HG02588 (cell line): ENCODE measurements at regions not wholly inside any gene's neighbourhood (a gene's known extent, or its start where the extent isn't known, plus 50 kb on each side); places are given as distances from the start of the nearest gene placed in this dataset.
A peak's percentile ranks its signal among the peaks of the same experiment; 100 is the strongest.
"Not testable (repeated sequence)": the region's sequence is repeated elsewhere in the genome, so short reads cannot be mapped to it uniquely, and the experiment has no call there.

Experiments
- ATAC-seq: cut with Tn5 transposase; IDR thresholded peaks from one replicate; pipeline ENCODE4 v1.9.1; 2021; ENCODE audit warnings: mild to moderate bottlenecking, moderate library complexity; ENCODE audit not compliant: unreplicated experiment

DNA sequence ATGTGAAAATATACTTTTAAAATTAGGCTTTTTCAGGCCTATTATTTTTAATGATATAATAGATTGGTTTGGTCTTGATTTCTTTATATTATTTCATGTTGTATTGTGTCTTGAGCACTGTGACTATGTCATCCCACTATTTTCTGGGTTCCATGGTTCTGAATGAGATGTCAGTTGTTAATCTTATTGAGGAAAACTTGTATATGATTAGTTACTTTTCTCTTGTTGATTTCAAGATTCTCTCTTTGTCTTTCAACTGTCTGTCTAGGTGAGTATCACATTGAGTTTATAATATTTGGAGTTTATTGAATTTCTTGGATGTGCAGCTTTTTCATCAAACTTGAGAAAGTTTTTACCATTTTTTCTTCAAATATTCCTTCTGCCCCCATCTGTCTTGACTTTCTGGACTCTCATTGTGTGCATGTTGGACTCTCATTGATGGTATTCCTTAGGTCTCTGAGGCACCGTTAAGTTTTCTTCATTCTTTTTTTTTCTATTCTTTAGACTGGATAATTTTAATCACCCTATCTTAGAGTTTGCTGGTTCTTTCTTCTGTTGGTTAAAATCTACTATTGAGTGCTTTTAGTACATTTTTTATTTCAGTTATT is 175.8 kb downstream of the TMEM167A start:
- ATAC-seq: no peak

DNA sequence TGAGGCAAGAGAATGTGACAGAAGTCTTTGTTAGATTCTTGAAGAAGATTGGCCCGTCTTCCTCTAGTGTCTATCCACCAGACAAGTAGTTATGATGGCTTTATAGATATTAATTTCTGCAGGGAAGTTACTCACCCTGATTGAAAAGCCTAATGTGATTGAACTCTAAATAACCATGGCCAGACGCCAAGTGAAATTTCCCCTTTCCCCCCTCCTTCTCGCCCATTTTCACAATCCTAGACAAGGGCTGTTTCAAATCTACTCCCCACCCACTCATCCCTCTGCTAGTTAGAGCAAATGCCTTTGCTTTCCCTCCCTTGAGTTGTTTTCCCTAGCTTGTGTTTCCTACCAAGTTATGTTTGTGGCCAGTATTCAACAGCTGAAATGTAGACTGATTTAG is 182.5 kb downstream of the TMEM167A start:
- no peak for ATAC-seq

DNA sequence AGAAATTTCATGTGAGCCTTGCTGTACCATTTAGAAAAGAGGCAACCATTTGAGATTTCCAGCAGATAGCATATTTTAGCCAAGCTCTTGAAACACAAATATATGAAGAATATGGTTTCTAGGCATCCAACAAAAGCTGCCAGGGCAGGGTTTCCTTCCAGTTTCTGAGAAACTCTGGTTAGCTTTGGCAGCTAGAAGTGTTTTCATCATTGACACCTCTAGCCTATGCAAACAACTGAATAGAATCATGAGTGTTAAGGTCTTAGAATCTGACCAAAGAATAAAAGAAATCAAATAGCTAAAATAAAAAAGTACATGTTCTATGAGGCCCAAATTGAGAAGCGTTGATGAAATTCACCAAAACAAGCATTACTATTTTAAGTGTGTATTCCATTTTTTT is 188.1 kb downstream of the TMEM167A start:
- ATAC-seq: no peak

DNA sequence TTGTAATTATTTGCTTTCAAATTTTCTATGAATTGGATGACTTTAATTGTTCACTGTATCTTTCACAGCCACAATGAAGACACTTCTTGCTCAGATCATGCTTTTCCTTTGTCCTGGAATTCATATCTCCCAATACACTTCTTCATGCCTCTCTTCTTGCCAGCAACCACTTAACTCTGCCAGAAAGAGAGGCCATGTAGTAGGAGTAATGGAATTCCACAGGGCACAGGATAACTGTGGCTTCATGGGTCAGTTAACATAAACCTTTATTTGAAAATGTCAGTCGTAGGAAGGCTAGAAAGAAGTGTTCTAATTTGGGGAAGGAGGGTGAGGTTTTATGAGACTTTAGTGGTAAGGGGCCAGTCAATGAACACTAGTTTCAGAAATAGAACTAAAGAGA is 190.3 kb downstream of the TMEM167A start:
- ATAC-seq: no peak

DNA sequence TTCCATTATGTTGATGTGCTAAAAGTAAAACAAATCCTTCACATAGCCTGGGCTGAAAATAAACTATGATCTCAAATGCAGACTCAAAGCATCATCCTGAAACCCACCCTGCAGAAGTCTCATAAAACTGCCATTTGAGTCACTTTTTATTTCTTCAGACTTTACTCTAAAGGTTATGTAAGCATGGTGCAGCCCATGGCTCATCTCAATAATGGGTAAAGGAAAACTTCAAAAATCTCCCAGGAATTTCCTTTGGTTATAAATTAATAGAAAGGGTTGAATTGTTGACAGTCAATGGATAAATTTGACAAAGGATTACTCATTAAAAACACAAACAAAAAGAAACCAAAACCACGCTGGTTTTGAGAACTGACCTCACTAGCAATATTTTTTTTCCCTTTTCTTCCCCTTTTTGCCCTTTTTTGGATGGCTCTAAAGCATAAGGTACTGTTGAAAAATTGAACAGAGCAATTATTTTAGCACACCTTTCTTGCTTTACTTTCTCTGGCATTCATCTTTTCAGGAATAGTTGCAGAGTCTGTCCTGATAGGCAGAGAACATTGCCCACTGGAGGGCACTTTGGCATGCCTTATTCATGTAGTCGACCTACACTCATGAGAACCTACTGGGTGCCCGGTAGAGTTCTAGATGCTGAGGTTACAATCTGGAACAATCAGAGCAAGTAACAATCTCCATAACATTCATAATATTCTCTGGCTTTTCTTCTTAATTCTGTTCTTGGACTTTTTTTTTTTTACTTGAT is 191.4 kb downstream of the TMEM167A start:
- ATAC-seq: peak; percentile 53

DNA sequence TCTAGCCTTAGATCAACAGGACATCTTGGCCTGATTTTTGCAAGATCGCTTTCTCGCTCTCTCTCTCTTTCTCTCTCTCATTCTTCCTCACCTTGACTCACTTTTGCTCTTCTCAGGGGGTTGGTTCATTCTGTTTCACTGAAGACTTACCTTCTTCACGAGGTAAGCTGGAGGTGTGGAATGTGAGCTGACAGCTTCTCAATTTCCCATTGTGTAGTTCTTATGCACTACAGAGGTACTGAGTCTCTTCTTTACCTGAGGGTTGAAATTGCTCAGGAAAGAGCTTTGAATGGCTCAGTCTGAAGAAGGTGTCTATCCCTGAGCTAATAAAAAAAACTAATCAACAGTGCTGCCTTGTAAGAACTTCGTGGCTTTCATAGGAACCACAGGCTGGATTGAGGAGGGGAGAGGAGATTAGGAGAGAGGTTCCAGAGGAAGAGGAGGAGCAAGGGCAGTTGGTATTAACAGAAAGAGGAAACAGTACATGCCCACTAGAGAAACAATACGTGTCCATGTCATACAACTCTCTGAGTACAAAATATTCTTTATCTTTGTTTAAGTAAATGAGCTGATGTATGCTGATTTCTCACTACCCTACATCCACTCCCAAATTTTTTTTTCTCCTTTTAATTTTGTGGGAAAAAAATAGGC is 192.2 kb downstream of the TMEM167A start:
- ATAC-seq: no peak

DNA sequence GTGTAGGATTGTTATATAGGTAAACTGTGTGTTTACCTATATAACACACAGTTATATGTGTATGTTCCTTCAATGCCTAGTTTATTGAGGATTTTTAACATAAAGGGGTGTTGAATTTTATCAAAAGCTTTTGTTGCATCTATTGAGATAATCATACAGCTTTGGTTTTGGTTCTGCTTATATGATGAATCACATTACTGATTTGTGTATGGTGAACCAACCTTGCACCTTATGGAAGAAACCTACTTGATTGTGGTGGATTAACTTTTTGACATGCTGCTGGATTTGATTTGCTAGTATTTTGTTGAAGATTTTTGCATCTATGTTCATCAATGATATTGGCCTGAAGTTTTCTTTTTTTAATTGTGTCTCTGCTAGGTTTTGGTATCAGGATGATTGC is 194.9 kb downstream of the TMEM167A start:
- ATAC-seq: no peak

DNA sequence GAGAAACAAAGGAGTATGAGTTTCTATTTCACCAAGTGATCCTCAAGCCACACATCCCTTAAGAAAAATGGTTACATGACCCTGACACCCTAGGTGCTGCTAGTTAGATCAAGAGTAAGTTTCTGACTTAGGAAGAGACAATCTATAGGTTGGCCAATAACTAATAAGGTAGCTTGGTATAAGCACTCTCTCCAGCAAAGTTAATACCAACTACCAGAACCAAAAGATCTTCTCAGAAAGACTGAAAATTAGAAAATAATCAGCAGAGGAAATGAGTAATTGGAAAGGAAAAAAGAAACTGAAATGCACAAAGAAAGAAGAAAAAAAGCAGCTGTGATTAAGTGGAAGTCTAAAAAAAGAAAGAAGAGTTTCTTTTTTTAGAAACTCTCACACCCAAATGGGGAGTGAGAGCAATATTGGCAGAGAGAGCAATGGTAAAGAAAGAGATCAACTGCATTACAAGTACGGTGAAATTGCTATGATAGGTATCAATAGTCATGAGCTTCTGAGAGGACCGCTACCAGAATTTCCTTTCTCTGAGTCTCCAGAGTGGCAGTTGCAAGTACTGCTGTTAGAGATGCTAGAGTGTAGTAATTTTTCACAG is 195.5 kb downstream of the TMEM167A start:
- no peak for ATAC-seq

DNA sequence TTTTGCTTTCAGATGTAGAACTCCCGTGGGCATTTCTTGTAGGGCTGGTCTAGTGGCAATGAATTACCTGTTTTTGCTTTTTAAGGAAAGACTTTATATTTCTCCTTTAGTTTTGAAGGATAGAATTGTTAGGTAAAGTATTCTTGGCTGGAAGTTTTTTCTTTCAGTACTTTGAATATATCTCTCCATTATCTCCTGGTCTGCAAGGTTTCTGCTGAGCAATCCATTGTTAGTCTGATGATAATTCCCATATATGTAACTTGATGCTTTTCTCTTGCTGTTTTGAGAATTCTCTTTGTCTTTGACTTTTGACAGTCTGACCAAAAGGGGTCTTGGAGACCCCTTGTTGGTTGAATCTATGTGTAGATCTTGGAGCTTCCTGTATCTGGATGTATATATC is 198.1 kb downstream of the TMEM167A start:
- no peak for ATAC-seq

DNA sequence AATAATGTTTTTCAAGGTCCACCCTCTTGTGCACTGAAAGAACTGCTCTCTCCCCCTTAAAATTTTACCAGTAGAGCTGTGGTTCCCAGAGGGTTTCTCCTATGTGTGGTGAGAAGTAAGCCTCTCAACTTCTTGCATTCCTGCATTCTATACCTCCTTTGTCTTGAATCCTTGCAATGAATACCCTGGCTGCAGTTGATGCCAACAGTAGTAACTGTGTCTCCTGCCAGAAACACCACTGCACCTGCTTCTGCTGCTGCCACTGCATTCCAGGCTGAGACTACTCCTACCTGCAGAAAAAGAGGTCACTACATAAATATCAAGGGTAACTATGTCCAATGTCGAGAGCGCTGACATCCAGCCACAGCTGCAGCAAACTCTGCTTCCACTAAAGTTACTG is 203.7 kb downstream of the TMEM167A start:
- no peak for ATAC-seq

DNA sequence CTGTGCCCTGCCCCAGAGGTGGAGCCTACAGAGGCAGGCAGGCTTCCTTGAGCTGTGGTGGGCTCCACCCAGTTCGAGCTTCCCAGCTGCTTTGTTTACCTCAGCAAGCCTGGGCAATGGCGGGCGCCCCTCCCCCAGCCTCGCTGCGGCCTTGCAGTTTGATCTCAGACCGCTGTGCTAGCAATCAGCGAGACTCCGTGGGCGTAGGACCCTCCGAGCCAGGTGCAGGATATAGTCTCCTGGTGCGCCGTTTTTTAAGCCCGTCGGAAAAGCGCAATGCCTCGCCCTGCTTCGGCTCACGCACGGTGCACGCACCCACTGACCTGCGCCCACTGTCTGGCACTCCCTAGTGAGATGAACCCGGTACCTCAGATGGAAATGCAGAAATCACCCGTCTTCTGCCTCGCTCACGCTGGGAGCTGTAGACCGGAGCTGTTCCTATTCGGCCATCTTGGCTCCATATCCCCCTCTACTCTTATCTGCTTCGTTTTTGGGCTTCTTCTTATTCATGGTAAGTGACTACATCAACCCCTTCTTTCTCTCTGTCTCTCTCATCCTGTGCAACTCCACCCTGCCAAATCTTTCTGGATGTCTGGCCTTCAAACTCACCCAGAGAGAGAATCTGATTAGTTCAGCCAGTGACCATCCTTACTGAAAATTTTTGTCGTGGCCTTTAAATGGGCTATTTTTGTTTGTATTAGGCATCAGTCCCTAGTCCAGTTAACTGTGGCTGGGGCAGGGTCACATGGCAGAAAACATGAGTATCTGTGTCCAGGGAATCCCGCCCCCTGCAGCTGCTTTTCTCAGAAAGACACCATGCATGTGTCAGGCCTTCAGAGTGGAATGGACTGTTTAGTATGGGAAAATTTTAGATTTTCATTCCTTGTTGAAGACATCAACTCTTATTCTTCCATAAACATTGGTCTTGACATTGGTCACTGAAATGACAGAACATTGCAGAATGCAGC is 204.6 kb downstream of the TMEM167A start:
- ATAC-seq: not testable (repeated sequence)

DNA sequence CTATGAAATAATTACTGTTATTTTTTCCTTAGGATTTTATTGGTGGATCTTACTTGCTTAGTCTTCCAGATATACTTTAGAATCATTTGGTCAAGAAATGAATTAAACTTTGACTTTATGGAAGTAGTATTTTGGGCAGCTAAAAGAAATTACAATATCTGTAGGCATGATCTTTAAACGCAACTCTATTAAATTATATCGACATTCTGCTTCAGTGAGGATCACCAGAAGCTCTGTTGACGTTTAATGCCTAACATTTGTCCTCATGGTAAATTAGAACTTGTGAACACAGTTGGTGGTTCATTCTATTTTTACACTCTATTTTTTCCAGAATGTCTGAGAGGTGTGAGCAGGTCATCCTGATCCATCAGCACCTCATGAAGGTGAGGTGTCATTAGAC is 211.6 kb downstream of the TMEM167A start:
- no peak for ATAC-seq

DNA sequence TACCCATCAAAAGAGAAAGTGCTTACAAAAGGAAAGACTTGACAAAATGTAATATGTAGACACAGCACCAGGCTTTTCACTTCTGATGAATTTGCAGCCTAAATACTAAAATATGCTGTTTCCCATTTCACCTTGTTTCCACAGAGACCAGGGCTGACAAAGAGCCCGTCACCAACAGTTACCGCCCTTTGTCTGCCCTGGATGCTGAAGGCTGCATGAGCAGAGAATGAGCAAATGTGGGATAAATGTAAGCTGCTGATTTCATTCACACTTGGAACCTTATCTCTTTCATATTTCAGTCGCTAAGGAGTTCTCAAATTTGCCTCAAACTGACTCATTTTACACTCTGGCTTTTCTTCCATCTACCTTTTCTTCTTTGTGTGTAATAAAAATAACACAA is 213.9 kb downstream of the TMEM167A start:
- ATAC-seq: no peak

DNA sequence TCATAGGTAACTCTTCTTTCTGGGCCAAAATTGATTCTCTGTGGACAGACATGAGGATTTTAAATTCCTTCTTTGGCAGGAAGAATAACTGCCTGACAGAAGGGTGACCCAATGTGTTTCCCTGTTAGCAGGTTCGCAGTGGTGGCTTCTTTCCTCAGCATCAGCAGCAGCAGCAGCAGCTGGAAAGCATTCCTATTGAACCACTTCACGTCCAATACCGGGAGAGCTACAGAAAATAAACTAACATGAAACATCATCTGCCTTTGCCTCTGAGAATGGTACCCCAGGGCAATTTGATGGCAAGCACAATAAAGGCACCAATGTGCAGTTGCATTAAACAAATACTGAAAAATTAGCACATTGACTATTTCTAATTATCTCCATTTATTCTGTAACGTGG is 214.5 kb downstream of the TMEM167A start:
- no peak for ATAC-seq

DNA sequence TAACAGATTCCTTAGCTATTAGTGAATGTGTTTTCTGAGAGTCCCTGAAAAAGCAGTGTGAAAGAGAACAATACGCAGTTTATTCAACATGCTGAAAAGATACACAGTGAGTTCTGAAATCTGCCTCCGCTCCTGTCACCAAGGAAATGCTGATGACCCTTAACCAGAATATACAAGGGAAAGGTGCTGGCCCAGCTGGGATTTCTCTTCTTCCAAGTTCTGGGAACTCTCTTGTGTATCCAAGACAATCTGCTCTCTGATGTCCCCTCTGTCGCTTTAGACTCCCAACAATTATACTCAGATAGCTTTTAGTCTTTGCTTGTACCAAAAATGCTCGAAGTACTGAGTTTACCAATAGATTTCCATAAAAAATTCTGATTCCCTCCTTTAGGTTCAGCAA is 214.9 kb downstream of the TMEM167A start:
- ATAC-seq: no peak

DNA sequence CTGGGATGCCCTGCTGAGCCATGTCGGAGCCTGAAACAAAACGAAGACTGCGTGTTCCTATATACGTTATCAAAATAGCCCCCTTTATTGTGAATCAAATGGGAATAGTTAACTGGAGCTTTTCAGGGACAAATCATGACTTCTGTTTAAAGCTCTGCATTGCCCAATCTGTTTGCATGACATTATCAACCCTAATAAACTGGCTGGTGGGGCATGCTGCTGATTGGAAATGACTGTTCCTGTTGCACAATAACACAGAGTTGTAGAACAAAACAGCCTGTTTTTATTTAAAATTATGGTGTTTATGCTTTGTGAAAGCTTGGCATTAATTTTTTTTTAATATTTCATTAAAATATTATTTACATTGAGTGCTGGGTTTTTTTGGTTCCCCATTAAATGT is 215.5 kb downstream of the TMEM167A start:
- no peak for ATAC-seq

DNA sequence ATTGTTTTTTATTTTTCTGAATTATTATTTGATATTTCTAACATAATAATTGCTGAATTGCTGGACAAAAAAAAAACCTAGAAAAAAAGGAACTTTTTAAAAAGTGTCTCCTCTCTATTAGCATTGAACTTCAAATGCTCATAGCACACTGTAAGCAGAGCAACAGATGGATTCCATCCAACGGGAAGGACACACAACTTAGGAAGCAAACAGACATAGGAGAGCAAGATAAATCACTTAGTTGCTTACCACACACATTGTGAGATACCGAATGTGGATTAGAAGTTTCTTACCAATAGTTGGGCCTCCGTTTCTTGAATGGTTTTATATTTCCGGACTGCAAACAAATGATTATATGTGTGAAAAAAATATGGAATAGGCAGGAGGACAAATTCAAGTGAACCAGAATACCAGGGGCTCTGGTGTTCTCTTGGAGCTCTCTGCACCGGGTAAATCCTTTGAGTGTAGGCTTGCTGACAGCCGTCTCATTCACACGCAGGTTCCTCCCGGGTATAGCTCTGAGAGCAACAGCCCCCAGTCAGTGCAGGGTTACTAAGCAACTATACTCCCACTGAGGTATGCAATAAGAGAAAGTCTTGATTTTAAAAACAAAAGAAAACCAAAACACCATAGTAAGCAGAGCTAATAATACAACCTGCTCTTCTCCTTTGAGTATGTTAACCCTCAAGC is 217.6 kb downstream of the TMEM167A start:
- ATAC-seq: no peak

DNA sequence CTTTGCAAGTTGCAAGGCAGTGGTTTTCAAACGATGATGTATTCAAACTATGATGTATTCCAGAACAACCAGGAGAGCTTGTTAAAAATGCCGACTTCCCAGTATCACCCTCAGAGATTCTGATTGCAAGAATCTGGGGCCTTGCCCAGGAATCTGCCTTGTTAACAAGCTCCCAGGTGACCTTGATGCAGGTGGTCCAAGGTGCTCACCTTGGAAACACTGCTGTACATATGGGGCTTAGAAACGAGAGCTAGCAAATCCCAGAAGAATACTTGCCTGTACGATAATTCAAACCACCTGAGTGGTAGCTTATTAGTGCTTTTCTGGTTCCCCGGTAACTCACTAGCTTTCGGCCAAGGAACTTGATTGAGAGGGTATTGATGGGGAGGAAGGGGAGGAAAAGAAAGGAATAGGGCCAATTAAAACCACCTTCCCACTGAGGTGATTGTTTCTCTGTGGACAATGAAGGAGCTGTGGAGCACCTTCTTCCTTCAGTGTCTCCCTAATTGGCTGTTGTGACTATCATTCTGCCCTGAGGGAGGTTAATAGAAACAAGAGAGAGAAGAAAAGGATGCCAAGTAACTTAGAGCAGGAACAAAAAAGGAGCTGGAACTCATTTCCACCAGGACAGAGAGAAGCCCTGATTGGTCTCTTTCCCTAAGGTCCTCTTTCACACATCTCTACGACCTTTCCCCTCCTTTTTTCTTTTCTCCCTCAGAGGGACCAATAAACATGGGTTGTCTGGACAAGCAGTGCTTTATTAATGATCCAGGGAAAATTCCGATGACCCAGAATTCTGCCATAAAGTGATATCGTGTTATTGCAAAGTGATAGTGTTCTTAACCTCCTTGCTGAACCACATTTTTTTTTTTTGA is 218.8 kb downstream of the TMEM167A start:
- ATAC-seq: no peak

DNA sequence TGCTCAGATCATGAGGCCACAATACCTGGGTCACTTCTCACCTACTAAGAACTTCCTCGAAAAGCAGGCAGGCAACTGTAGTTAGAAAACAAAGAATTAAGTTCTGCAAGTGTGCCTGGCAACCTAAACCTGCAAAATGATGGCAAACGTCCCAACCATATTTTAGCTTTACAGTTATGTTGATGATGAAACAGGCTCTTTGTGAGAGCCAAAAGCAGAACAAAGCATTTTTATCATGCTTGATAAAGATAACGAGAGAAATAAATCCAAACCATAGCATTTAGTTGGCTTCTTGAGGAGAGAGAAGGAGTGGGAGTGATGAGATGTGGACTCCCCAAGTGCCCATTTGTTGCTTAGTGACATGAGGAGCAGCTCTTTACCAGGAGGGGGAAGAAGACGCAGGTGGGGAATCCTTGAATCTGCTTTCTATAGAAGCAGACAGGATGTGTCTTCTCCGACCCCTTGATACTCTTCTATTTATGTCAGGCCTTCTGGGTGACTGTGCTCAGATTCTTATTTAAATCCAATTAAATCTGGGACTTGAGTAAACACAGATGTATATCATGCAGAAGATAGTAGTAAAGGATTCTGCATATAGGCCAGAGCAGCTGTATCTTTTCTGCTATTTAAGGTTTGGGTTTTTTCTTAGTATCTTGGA is 221.2 kb downstream of the TMEM167A start:
- no peak for ATAC-seq
